Epithelial cell of esophagus (primary cell): ENCODE measurements at regions not wholly inside any gene's neighbourhood (a gene's known extent, or its start where the extent isn't known, plus 50 kb on each side); places are given as distances from the start of the nearest gene placed in this dataset.

Experiments used
- DNase-seq: peaks from one replicate; pipeline ENCODE4 v3.0.0; 2010; ENCODE audit warnings: low read depth
- H3K4me3 ChIP-seq: 2 replicates; pipeline ENCODE4 v1.5.1; 2011; ENCODE audit warnings: mild to moderate bottlenecking, low read length, control low read depth
- TF ChIP-seq, protein P1 (sequence below): IDR thresholded peaks from 2 replicates; pipeline ENCODE4 v1.5.1; 2011; ENCODE audit warnings: low read depth, mild to moderate bottlenecking, low read length, control low read depth, inconsistent platforms; ENCODE audit not compliant: insufficient read depth; ENCODE audit errors: missing control alignments

DNA sequence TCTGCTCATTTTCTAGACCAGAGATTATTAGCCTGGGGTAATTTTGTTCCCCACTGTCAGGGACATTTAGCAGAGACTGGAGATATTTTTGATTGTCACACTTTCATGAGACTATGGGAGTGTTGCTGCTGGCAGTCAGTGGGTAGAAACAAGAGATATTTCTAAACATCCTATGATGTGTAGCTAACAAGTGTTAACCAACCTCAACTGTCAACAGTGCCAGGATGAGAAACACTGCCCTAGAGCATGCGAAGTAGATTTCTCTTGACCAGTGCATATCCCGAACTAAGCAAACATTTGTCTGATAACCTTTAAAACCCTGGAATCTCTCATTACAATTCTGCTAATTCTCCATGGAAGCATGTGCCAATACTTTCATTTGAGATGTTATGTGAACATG, 607.4 kb upstream of the TMPRSS15 start:
- H3K4me3 ChIP-seq = no peak overlapping the region
- TF ChIP-seq, protein P1, sequence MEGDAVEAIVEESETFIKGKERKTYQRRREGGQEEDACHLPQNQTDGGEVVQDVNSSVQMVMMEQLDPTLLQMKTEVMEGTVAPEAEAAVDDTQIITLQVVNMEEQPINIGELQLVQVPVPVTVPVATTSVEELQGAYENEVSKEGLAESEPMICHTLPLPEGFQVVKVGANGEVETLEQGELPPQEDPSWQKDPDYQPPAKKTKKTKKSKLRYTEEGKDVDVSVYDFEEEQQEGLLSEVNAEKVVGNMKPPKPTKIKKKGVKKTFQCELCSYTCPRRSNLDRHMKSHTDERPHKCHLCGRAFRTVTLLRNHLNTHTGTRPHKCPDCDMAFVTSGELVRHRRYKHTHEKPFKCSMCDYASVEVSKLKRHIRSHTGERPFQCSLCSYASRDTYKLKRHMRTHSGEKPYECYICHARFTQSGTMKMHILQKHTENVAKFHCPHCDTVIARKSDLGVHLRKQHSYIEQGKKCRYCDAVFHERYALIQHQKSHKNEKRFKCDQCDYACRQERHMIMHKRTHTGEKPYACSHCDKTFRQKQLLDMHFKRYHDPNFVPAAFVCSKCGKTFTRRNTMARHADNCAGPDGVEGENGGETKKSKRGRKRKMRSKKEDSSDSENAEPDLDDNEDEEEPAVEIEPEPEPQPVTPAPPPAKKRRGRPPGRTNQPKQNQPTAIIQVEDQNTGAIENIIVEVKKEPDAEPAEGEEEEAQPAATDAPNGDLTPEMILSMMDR = no peak
- no peak for DNase-seq

DNA sequence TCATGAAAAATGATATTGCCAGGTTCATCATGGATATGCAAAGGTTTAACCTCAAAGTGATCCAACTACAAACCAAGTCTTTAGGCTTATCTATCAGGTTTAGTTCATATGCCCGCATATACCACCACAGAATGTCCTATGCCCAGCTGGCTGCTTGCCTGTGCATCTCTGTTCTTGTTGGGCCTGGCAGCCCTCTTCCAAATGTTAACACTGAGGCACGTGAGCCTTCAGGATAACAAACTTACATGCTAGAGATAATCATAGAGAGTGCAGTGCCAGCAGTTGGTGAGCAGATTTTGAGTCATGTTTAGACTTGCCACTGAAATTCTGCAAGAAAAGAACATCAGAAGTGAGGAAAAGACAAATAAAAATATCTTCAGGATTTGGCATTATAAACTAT, 607.9 kb upstream of the TMPRSS15 start:
- no peak for DNase-seq
- TF ChIP-seq, protein P1 = no peak
- H3K4me3 ChIP-seq = no peak overlapping the region

DNA sequence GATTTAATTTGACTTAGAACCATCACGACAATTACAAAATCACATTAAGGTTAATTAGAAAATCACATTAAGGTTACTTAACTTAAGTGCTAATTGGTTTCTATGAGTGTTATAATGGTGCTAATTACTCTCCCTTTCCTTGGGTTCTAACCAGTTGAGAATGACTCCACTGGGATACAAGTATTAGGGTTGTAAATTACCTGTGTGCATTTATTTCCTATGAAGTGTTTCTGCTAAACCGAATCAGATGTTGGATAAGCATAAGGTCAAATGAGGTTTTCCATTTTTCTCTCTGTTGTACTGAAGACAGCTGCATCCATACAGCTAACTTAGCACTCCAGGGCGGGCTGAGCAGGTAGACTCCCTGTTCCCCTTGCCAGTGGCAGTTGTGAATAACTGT, 610.3 kb upstream of the TMPRSS15 start:
- DNase-seq = no peak
- TF ChIP-seq, protein P1 = no peak
- no peak overlapping the region for H3K4me3 ChIP-seq

DNA sequence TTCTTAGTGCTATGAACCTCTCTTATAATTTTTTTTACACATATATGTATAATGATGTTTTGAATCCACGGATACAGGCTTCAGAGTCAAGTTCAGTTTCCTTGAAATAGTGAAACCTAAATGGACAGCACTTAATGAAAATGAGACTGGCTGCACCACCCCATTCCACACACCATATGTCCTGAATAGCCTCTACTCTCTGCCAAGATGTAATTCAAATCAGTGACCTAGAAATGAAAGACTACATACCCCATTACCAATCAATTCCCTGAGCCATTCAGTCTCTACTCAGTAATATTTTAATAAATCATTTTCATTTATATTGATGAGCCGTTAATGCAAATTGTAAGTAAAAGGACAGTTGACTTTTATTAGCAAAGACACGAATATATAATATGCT, 614.9 kb upstream of the TMPRSS15 start:
- TF ChIP-seq, protein P1 = no peak
- DNase-seq = no peak

DNA sequence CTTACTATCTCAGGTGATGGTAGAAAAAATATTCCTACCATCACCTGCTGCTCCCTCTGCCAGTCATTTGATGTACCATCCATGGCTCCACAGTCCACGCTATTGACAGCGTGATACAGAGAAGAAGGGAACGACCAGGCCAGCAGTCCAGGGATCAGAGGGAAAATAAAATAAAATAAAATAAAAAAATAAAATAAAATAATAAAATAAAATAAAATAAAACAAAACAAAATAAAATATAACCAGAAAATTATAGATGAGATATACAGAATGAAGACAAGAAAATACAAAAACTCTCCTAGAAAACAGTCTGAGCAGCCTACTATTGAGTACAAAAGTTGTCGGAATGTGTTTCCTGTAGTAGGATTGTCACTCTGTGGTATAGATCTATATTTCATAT, 619.4 kb upstream of the TMPRSS15 start:
- no peak for DNase-seq
- TF ChIP-seq, protein P1 = no peak
- no peak overlapping the region for H3K4me3 ChIP-seq

More for the DNA sequence above, 614.9 kb upstream of the TMPRSS15 start:
- H3K4me3 ChIP-seq = no peak overlapping the region

DNA sequence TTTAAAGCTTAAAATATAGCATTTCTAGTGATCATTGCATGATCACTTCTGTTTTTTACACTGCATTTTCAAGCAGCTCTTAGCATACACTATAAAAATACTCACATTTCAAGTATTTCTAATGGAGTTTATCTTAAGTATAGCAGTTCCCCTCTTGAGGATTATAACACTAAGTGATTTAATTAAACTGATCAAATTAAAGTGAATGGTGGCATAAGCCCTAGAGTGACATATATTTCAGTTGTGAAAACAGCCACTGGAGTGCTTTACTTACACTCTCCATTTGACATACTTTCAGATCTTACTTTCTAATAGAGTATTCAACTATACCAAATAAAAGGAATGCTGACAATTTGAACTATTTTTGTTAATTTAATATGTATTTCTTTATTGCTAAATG, 623.3 kb upstream of the TMPRSS15 start:
- DNase-seq = no peak
- TF ChIP-seq, protein P1 = no peak

DNA sequence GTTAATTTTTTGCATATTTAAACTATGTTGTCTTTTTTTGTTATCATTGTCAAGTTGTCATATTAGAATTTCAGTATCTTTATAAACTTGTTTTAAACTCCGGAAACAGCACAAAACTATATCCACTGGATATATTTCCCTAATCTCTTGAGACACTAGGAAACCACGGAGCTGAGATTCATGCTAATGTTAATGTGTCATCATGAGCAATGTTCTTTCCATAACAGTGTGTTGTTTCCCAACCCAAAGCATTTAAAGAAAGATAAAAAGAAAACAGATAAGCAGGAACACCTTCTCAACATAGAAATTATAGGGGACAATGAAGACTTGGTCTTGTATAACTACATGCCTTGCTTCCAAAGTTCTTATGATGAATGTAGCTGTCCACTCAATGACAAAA, 626.2 kb upstream of the TMPRSS15 start:
- TF ChIP-seq, protein P1 = no peak
- no peak overlapping the region for H3K4me3 ChIP-seq
- no peak for DNase-seq

More for the DNA sequence above, 623.3 kb upstream of the TMPRSS15 start:
- no peak overlapping the region for H3K4me3 ChIP-seq
